Motor neuron (in vitro differentiated cells): ENCODE measurements at regions not wholly inside any gene's neighbourhood (a gene's known extent, or its start where the extent isn't known, plus 50 kb on each side); places are given as distances from the start of the nearest gene placed in this dataset.
A peak's percentile ranks its signal among the peaks of the same experiment; 100 is the strongest.

Source experiments
- ATAC-seq, 8 experiments: fragments of 200-7000 bp; cut with Tn5 transposase; replicated peaks in 6 of 8; 2 replicates each; pipeline ENCODE4 v1.8.0; 2021; ENCODE audit warnings: mild to moderate bottlenecking in 8 of 8, moderate library complexity in 8 of 8
- H3K27ac ChIP-seq, 2 donors: fragments of 250-450 bp; sonication (Bioruptor Pico); 2 replicates each; pipeline ENCODE4 v1.9.0; 2021; ENCODE audit warnings: antibody characterized with exemption in 2 of 2, mild to moderate bottlenecking in 2 of 2, moderate library complexity in 1 of 2
- H3K4me1 ChIP-seq, 2 donors: fragments of 250-450 bp; sonication (Bioruptor Pico); replicated peaks in 1 of 2; 2 replicates each; pipeline ENCODE4 v1.6.1; 2021; ENCODE audit warnings: antibody characterized with exemption in 2 of 2, mild to moderate bottlenecking in 2 of 2, moderate library complexity in 1 of 2
- H3K4me3 ChIP-seq, 5 donors: fragments of 250-450 bp; sonication (Bioruptor Pico); 2 replicates each; pipeline ENCODE4 v1.9.0; 2021; ENCODE audit warnings: antibody characterized with exemption in 5 of 5, mild to moderate bottlenecking in 5 of 5, moderate library complexity in 4 of 5
- WGBS, 10 experiments: fragments of 450-650 bp; shearing (Covaris generic); methylation state at CpG; one replicate each; pipeline ENCODE4 v1.0.0; 2022; 5-methylcytosine and 5-hydroxymethylcytosine counted together
- in situ Hi-C, 9 experiments: fragments of 400-800 bp; cut with MboI; loops; one replicate each; pipeline ENCODE4 v1.15.0; 2021; ENCODE audit warnings: low sequenced_read_pairs in 9 of 9, low pct_unique_long_range_greater_than_20kb in 2 of 9; ENCODE audit not compliant: unreplicated experiment in 9 of 9

DNA sequence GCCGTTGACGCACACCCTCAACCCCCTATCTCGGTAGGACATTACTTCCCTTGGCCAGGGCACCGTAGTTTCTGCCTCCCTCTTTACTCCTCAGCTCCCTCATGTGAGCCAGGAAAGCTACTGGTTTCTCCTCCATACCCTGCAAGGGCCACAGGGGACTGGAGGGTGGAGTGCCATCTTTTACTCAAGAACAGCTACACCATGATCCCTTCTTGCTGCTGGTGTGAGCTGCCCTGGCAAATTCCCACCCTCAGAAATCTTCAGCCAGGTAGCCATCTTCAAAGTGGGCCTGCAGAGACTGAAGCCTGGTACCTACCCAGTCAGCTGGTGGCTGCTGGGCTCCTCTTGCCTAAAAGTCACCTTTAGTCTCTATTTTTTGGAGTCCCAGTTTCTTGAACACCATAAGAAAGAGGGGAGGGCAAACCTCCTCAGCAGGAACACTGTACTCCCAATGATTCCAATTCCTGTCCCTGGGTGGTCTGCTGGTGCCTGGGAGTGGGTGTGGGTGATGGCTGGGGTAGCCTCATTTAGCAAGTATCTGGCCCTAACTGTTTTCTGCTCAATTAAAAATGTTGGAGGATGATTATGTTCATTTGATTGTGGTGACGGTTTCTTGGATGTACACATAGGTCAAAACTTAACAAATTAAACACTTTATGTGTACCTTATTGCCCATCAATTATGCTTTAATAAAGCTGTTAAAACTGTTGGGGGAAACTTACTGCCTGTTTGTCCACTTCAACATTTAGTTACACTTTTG, 105.0 kb upstream of the NPY start:
- WGBS, 10 experiments = 20 to 100% (median 81%) methylated on average over 1 to 5 of the region's 5 CpGs; no CpG with 5 or more reads in 2 of the 10 experiments
- Histone ChIP-seq H3K4me3 (no peak overlapping the region), H3K27ac (no peak overlapping the region), H3K4me1 (no peaks in the 10 kb centered on the region)
- in situ Hi-C loops = no loop called here
- ATAC-seq = no peak

DNA sequence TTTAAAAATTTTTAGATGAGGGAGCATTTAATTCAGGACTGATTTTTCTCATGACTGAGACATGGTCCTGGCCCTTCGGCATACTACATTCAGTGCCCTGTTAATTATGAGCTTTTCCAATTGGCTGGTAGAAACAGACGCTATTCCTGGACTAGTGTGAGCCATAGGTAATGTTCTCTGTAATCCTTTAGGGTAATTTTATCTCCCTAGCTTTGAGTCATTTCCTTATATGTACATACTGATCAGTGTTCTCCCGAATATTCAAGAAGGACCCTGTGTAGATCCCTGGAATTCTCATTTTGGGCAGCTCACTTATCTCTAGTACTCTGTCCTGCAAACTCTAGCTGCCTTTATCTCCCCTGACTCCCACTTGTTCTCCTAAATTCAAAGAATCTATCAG, 92.6 kb upstream of the NPY start:
- H3K27ac ChIP-seq = no peak overlapping the region
- in situ Hi-C loops = no loop called here
- peak in 2 of 8 experiments; percentile 48 to 67 for ATAC-seq
- 7 to 92% (median 63%) methylated on average over 1 to 3 of the region's 3 CpGs; no CpG with 5 or more reads in 1 of the 10 experiments for WGBS, 10 experiments
- H3K4me1 ChIP-seq = no peaks in the 10 kb centered on the region
- H3K4me3 ChIP-seq = no peak overlapping the region

DNA sequence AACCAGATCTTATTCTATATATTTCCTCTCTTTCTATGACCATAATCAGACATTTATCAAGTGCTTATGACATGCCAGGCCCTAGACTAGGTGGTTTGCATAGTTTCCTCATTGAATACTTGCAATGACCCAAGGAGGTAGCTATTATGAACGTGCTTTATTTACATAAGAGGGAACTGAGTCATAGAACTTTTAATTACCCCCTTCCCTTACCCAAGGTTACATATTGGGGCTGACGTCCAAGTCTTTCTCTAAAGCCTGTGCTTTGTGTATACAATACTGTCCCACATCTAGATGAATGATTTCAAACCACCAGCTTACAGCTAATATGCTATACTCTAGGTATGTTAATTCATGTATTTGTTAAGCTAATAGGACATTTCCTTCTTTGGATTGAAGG, 91.9 kb upstream of the NPY start:
- Histone ChIP-seq H3K4me3 (no peak overlapping the region), H3K27ac (no peak overlapping the region), H3K4me1 (no peaks in the 10 kb centered on the region)
- WGBS, 10 experiments = 0 to 83% (median 44%) methylated on average over 1 to 2 of the region's 2 CpGs
- ATAC-seq = no peak
- in situ Hi-C loops = no loop called here

DNA sequence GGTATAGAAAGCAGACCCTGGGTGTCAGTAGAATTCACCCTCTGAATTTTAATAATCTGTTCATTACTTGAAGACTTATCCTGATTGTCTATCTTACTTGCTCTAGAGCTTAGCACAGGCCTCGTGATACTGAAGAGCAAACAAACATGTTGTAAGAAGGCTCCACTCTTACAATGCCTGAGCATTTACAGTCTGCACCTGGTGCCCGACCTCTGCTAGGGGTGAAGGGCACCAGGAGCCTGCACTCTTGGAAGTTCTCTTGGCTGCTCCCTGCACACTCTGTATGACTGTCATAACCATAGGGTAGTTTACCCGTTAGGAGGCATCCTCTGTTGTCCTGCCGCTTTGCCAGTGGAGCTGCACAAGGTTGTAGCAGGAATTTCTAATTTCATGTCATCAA, 91.3 kb upstream of the NPY start:
- in situ Hi-C loops = no loop called here
- H3K4me3 ChIP-seq = no peak overlapping the region
- 17 to 100% (median 83%) methylated on average over 1 to 4 of the region's 4 CpGs; no CpG with 5 or more reads in 3 of the 10 experiments for WGBS, 10 experiments
- no peaks in the 10 kb centered on the region for H3K4me1 ChIP-seq
- ATAC-seq = no peak
- no peak overlapping the region for H3K27ac ChIP-seq

DNA sequence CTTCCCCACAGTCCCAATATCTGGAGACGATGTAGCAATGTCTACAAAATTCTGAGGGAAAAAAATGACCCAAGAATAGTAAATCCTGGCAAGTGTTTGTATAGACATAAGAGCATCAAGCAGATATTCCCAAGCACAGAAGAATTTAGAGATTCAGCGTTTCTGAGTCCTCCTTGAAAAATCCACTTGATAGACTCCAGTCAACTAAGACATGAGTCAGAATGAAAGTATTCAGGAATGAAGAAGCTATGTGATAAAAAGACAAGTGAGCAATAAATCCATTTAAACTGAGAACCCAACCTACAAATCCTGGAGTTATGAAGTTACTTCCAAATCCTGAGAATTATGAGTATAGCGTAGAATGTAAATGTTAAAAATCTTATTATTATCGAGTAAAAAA, 86.1 kb upstream of the NPY start:
- WGBS, 10 experiments = 9 to 100% (median 73%) methylated on average over 2 to 4 of the region's 4 CpGs; no CpG with 5 or more reads in 1 of the 10 experiments
- no peak overlapping the region for H3K4me3 ChIP-seq
- peaks cover 3% of the 10 kb centered on the region in 2 donors for H3K4me1 ChIP-seq
- no peak overlapping the region for H3K27ac ChIP-seq
- in situ Hi-C loops = no loop called here
- ATAC-seq = no peak

DNA sequence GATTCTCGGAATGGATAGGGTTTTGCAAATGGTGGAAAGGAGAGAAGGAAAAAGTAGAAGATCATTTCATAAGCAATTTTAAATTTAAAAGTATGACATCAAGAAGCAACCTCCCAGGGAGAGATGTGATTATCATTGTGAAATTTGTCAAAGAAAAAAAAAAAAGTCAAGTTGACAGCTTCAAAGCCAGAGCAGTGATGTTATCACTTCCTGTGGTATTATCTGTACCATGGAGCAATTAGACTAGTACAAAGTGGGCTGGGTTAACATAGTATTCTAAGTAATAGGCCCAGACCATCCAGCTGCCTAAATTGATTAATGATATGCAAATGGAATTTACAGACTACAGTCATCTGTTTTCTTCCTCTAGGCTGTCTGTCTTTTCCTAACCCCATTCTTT, 84.0 kb upstream of the NPY start:
- Histone ChIP-seq H3K27ac (no peak overlapping the region), H3K4me1 (peaks cover 3% of the 10 kb centered on the region in 2 donors), H3K4me3 (no peak overlapping the region)
- ATAC-seq = peak in 7 of 8 experiments; percentile 18 to 87 (median 72)
- WGBS, 10 experiments = 50 to 100% (median 80%) methylated on average over 1 of the region's 1 CpG; no CpG with 5 or more reads in 1 of the 10 experiments
- in situ Hi-C loops = no loop called here

DNA sequence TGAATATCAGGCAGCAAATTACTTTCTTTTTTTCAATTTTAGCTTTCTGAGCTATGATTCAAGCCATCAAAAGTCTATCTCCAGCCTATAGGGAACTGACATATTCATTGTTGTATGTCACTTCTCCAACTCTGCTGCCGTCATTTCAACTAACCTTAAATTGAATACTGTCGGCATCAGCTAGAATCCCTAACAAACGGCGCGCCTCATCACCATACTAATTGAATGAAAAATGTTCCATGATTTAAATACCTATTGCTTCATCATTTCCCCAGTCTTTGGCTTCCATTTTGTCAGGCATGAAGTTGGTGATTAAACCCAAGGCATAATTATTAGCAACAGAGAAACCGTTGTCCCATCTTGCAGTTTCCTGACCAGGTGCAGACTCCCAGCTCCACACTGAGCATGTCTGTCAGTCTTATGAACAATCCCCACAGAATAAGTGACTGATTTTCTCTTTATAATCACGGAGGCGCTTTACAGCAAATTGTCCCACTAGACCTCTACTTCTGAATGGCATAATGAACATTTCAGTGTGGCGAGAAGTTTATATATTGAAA, 83.5 kb upstream of the NPY start:
- in situ Hi-C loops = no loop called here
- Histone ChIP-seq H3K4me1 (peaks cover 3% of the 10 kb centered on the region in 2 donors), H3K27ac (no peak overlapping the region), H3K4me3 (no peak overlapping the region)
- 41 to 91% (median 70%) methylated on average over 3 to 9 of the region's 9 CpGs; no CpG with 5 or more reads in 1 of the 10 experiments for WGBS, 10 experiments
- ATAC-seq = peak in 5 of 8 experiments; percentile 12 to 44 (median 26)

DNA sequence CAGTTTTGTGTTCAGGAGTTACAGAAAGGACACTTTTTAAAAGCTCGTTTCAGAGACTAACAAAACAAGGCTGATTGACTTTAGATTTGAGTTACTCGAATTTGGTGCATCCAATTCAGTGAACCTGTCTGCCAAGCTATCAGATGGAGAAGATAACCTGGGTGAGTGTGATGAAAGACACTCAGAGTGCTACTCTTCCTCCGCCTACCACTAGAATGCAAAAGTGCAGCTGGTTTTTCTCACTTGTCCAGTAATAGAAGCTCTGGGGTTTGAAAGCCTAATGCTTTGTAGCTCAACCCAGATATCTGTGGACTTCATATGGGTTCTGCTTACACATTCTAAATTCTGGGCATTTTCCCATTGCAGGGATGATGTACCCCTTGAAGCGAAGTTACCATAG, 82.8 kb upstream of the NPY start:
- in situ Hi-C loops = no loop called here
- H3K27ac ChIP-seq = no peak overlapping the region

DNA sequence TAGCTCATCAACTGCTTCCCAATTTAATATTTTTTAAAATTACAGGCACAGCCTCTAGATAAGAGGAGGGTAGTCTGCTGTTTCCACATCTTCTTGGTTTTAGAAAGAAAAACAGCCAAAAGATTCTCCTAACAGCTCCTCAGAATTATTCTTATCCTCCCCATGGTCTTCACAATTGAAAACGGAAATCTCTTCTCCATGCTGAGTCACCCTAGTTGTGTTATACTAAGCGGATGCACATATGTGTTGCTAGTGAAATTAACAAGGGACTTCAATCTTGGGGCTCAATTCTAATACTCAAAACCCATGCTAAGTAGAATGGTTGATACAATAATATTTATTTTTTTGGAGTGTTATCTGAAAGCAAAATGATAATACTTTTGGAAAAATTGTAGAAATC, 71.9 kb upstream of the NPY start:
- 20 to 100% (median 57%) methylated on average over 1 to 2 of the region's 2 CpGs; no CpG with 5 or more reads in 2 of the 10 experiments for WGBS, 10 experiments
- no peak overlapping the region for H3K4me3 ChIP-seq
- peaks cover 11 to 15% of the 10 kb centered on the region in 2 donors for H3K4me1 ChIP-seq
- peak in 1 of 8 experiments; percentile 85 for ATAC-seq
- in situ Hi-C loops = no loop called here
- H3K27ac ChIP-seq = no peak overlapping the region

More for the DNA sequence above, 82.8 kb upstream of the NPY start:
- H3K4me1 ChIP-seq = peaks cover 3% of the 10 kb centered on the region in 2 donors
- 11 to 100% (median 80%) methylated on average over 1 to 4 of the region's 4 CpGs; no CpG with 5 or more reads in 2 of the 10 experiments for WGBS, 10 experiments
- ATAC-seq = no peak
- H3K4me3 ChIP-seq = no peak overlapping the region

DNA sequence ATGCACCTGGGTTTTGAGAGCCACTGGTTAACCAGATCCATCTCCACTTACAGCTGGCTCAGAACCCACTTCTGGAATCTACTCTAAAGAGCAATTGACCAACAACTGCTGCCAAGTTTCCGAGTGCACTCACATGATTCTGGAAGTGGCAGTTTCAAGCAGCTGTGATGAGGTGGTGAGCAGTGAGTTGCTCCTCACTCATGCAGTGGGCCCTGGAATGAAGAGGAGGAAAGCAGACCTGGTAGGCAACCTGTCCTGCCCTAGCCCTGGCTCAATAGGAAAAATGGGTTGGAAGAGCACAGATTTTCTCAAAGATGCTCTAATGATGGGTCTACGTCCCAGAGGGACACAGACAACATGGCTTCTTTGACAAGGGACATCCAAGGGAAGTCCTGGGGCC, 70.7 kb upstream of the NPY start:
- H3K4me3 ChIP-seq = no peak overlapping the region
- H3K4me1 ChIP-seq = peaks cover 11 to 15% of the 10 kb centered on the region in 2 donors
- no peak for ATAC-seq
- in situ Hi-C loops = no loop called here
- no peak overlapping the region for H3K27ac ChIP-seq
- 20 to 100% (median 100%) methylated on average over 1 of the region's 2 CpGs; no CpG with 5 or more reads in 6 of the 10 experiments for WGBS, 10 experiments

DNA sequence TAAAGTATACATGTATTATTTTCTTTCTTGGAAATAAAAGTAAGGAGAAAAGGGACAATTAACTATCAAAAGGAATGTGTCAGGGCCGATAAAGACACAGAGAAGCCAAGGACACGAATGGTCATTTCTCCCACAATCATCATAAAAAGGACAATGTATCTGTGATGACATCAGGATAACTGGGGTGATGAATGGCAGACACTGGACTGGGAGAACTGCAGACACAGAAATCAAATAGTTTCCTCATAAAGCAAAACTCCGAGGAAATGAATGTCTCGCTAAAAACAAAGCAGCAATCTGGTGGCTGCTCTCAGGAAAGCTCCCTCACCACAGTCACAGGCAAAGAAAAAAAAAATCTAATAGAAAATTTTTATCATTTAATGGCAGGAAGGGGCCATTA, 69.3 kb upstream of the NPY start:
- in situ Hi-C loops = no loop called here
- Histone ChIP-seq H3K27ac (no peak overlapping the region), H3K4me3 (no peak overlapping the region), H3K4me1 (peaks cover 11 to 15% of the 10 kb centered on the region in 2 donors)
- WGBS, 10 experiments = 11 to 83% (median 48%) methylated on average over 1 to 4 of the region's 4 CpGs
- ATAC-seq = peak in 3 of 8 experiments; percentile 21 to 55 (median 32)

DNA sequence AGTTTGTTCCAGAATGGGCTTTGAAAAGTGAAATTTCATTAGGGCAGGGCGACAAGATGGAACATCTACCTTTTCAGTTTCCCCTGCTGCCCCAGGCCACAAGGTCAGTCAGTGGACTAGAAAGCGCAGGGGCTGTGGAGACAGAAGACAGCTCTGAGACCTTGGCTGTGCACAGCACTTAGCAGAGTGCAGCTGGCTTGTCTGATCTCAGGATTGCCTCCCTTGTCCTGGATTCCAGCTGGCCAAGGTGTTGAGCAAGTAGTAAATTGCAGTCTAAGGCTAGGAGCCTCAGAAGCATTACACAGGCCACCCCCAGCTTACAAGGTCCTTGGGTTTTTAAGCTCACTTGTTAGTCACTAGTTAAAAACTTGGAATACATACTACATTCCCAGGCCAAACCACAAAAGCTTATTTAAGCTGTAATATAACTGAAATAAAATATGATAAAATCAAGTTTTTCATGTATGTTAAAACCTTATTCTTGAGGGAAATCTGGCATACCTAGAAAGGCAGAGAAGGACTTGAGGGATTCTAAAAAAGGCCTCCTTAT, 67.3 kb upstream of the NPY start:
- H3K27ac ChIP-seq = no peak overlapping the region
- H3K4me1 ChIP-seq = peaks cover 11 to 15% of the 10 kb centered on the region in 2 donors
- ATAC-seq = no peak
- no peak overlapping the region for H3K4me3 ChIP-seq
- in situ Hi-C loops = no loop called here
- WGBS, 10 experiments = 49 to 88% (median 80%) methylated on average over 1 to 2 of the region's 2 CpGs; no CpG with 5 or more reads in 5 of the 10 experiments

DNA sequence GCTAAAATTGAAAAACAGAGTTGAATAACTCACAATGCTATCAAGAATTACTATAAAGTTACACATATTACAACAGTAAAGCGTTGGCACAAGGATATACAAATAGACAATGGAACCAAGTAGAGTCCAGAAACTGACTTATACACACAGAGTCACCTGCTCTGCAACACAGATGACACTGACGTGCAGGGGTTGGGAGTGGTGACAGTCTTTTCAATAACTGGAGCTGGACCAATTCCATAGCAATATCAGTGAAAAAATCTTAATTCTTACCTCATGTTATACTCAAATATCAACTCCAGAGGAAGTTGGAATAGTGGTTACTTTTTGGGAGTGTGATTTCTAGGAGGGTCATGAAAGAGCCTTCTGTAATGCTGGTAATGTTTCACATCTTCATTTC, 62.5 kb upstream of the NPY start:
- Histone ChIP-seq H3K4me1 (no peaks in the 10 kb centered on the region), H3K27ac (no peak overlapping the region), H3K4me3 (no peak overlapping the region)
- in situ Hi-C loops = no loop called here
- 0 to 93% (median 34%) methylated on average over 1 to 2 of the region's 2 CpGs; no CpG with 5 or more reads in 4 of the 10 experiments for WGBS, 10 experiments
- ATAC-seq = no peak
